A673 (cell line): ENCODE measurements at regions not wholly inside any gene's neighbourhood (a gene's known extent, or its start where the extent isn't known, plus 50 kb on each side); places are given as distances from the start of the nearest gene placed in this dataset.

Experiments used
- EZH2 ChIP-seq: fragments of 200-600 bp; sonication (generic); IDR thresholded peaks from 2 replicates; pipeline ENCODE4 v1.6.1; 2017; ENCODE audit warnings: borderline replicate concordance, low read depth, mild to moderate bottlenecking, mixed read lengths, antibody characterized with exemption, low read length; ENCODE audit not compliant: poor library complexity, severe bottlenecking
- TF ChIP-seq, protein P1 (sequence below): fragments of 300-800, 200-600 bp; sonication (generic); conservative IDR thresholded peaks from 2 replicates; pipeline ENCODE4 v1.5.1; 2017; ENCODE audit warnings: low read depth, mild to moderate bottlenecking, antibody characterized with exemption, low read length, moderate library complexity, mixed read lengths

GRCh38 chr1:216926720-216927510 lies 203.7 kb upstream of the ESRRG start:
- TF ChIP-seq, protein P1, sequence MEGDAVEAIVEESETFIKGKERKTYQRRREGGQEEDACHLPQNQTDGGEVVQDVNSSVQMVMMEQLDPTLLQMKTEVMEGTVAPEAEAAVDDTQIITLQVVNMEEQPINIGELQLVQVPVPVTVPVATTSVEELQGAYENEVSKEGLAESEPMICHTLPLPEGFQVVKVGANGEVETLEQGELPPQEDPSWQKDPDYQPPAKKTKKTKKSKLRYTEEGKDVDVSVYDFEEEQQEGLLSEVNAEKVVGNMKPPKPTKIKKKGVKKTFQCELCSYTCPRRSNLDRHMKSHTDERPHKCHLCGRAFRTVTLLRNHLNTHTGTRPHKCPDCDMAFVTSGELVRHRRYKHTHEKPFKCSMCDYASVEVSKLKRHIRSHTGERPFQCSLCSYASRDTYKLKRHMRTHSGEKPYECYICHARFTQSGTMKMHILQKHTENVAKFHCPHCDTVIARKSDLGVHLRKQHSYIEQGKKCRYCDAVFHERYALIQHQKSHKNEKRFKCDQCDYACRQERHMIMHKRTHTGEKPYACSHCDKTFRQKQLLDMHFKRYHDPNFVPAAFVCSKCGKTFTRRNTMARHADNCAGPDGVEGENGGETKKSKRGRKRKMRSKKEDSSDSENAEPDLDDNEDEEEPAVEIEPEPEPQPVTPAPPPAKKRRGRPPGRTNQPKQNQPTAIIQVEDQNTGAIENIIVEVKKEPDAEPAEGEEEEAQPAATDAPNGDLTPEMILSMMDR: no peak
- no peak for TF ChIP-seq EZH2
